Body of pancreas (tissue), 4 donors: ENCODE measurements at regions not wholly inside any gene's neighbourhood (a gene's known extent, or its start where the extent isn't known, plus 50 kb on each side); places are given as distances from the start of the nearest gene placed in this dataset.
"Not testable (repeated sequence)": the region's sequence is repeated elsewhere in the genome, so short reads cannot be mapped to it uniquely, and the experiment has no call there.

Experiments used
- ATAC-seq: fragments of 150-250 bp; one replicate; pipeline ENCODE4 v1.9.1; 2016
- DNase-seq, 4 donors: peaks; one replicate each; pipeline ENCODE4 v3.0.0-alpha.2; 2019
- H3K27ac ChIP-seq, 4 donors: fragments of 200-600 bp; sonication (generic); 1 replicate in 3 of 4; 2 replicates in 1 of 4; pipeline versions ENCODE4 v1.5.1 to v1.6.1; 2016 to 2019; ENCODE audit warnings: mild to moderate bottlenecking in 1 of 4, mixed read lengths in 1 of 4, moderate library complexity in 1 of 4
- H3K27me3 ChIP-seq, 2 donors: fragments of 200-600 bp; sonication (generic); one replicate each; pipeline ENCODE4 v1.6.0; 2016; ENCODE audit warnings: mild to moderate bottlenecking in 1 of 2
- H3K36me3 ChIP-seq, 2 donors: fragments of 200-600 bp; sonication (generic); replicated peaks in 1 of 2; 2 replicates each; pipeline ENCODE4 v1.5.1; 2016; ENCODE audit warnings: low read depth in 2 of 2; ENCODE audit not compliant: insufficient read depth in 1 of 2
- H3K4me1 ChIP-seq: fragments of 200-600 bp; sonication (generic); one replicate; pipeline ENCODE4 v1.6.0; 2016
- H3K4me3 ChIP-seq, 2 donors: fragments of 200-600 bp; sonication (generic); 1 replicate in 1 of 2; 2 replicates in 1 of 2; pipeline ENCODE4 v1.5.1; 2016 to 2019
- H3K9me3 ChIP-seq, 3 donors: fragments of 200-600 bp; sonication (generic); 1 replicate in 2 of 3; 2 replicates in 1 of 3; pipeline ENCODE4 v1.5.1; 2016
- CTCF ChIP-seq, 7 experiments: fragments of 450-650 bp in 4 of 7; fragments of 200-600 bp in 3 of 7; sonication (generic) in 3 of 7; IDR thresholded peaks; one replicate each; pipeline ENCODE4 v1.5.1; 2016 to 2019; ENCODE audit warnings: antibody characterized with exemption in 7 of 7
- POLR2A ChIP-seq, 3 donors: fragments of 450-650 bp; IDR thresholded peaks; one replicate each; pipeline ENCODE4 v1.6.1; 2016; ENCODE audit warnings: antibody characterized with exemption in 3 of 3, mild to moderate bottlenecking in 2 of 3
- WGBS, 2 donors: methylation state at CpG; one replicate each; pipeline ENCODE4 v1.1.5; 2017; 5-methylcytosine and 5-hydroxymethylcytosine counted together
- intact Hi-C: fragments of 100-400 bp; cut with DNase I; formaldehyde crosslinking; loops from one replicate; pipeline ENCODE4 v1.15.1; 2023

- TF ChIP-seq CTCF (IDR thresholded peaks at IDR 0.05) (no peak), POLR2A (IDR thresholded peaks at IDR 0.05) (no peak)
- H3K4me3 ChIP-seq = no peak overlapping the region
- H3K36me3 ChIP-seq = no peaks in the 10 kb centered on the region
- H3K27me3 ChIP-seq = no peaks in the 10 kb centered on the region
- no peak overlapping the region for H3K27ac ChIP-seq
- intact Hi-C loops = no loop called here
- DNase-seq (no peak), ATAC-seq (no peak)
- 83 to 87% methylated on average over 2 of the region's 2 CpGs for WGBS, 2 donors
- no peaks in the 10 kb centered on the region for H3K9me3 ChIP-seq
- no peaks in the 10 kb centered on the region for H3K4me1 ChIP-seq
These were observed 62.1 kb downstream of the RESF1 start for GRCh38 chr12:32021346-32021773.

- WGBS, 2 donors = 92 to 97% methylated on average over 8 to 10 of the region's 10 CpGs
- intact Hi-C loops, H3K4me3 ChIP-seq, H3K4me1 ChIP-seq, ATAC-seq, H3K9me3 ChIP-seq, DNase-seq, H3K36me3 ChIP-seq, H3K27ac ChIP-seq, H3K27me3 ChIP-seq: not testable (repeated sequence)
These were observed 63.2 kb downstream of the RESF1 start for GRCh38 chr12:32022387-32022786.

GRCh38 chr12:32023861-32024260 lies 64.6 kb downstream of the RESF1 start:
- H3K4me3 ChIP-seq, H3K36me3 ChIP-seq, H3K4me1 ChIP-seq, intact Hi-C loops, H3K9me3 ChIP-seq, H3K27me3 ChIP-seq, ATAC-seq, H3K27ac ChIP-seq, DNase-seq: not testable (repeated sequence)
- WGBS, 2 donors = 86 to 96% methylated on average over 9 of the region's 9 CpGs

- Histone ChIP-seq H3K9me3 (no peaks in the 10 kb centered on the region), H3K4me1 (no peaks in the 10 kb centered on the region), H3K4me3 (no peak overlapping the region), H3K27me3 (no peaks in the 10 kb centered on the region), H3K27ac (no peak overlapping the region), H3K36me3 (no peaks in the 10 kb centered on the region)
- DNase-seq (no peak), ATAC-seq (no peak)
- 61 to 76% methylated on average over 7 to 8 of the region's 8 CpGs for WGBS, 2 donors
- TF ChIP-seq POLR2A (IDR thresholded peaks at IDR 0.05) (no peak), CTCF (IDR thresholded peaks at IDR 0.05) (no peak)
- intact Hi-C loops = no loop called here
These were observed 65.8 kb downstream of the RESF1 start for GRCh38 chr12:32024884-32025592.

GRCh38 chr12:32025906-32026305 lies 66.7 kb downstream of the RESF1 start:
- Histone ChIP-seq H3K27me3 (no peaks in the 10 kb centered on the region), H3K9me3 (no peaks in the 10 kb centered on the region), H3K4me1 (no peaks in the 10 kb centered on the region), H3K27ac (no peak overlapping the region), H3K4me3 (no peak overlapping the region), H3K36me3 (no peaks in the 10 kb centered on the region)
- ATAC-seq (no peak), DNase-seq (no peak)
- TF ChIP-seq POLR2A (IDR thresholded peaks at IDR 0.05) = no peak
- no peak for TF ChIP-seq CTCF (IDR thresholded peaks at IDR 0.05)
- intact Hi-C loops = no loop called here
- 82 to 87% methylated on average over 8 of the region's 8 CpGs for WGBS, 2 donors
